HG03103 (cell line): ENCODE measurements at regions not wholly inside any gene's neighbourhood (a gene's known extent, or its start where the extent isn't known, plus 50 kb on each side); places are given as distances from the start of the nearest gene placed in this dataset.
"Not testable (repeated sequence)": the region's sequence is repeated elsewhere in the genome, so short reads cannot be mapped to it uniquely, and the experiment has no call there.

ENCODE experiments used
- ATAC-seq: cut with Tn5 transposase; IDR thresholded peaks from one replicate; pipeline ENCODE4 v1.9.1; 2021; ENCODE audit warnings: low read depth; ENCODE audit not compliant: unreplicated experiment

DNA sequence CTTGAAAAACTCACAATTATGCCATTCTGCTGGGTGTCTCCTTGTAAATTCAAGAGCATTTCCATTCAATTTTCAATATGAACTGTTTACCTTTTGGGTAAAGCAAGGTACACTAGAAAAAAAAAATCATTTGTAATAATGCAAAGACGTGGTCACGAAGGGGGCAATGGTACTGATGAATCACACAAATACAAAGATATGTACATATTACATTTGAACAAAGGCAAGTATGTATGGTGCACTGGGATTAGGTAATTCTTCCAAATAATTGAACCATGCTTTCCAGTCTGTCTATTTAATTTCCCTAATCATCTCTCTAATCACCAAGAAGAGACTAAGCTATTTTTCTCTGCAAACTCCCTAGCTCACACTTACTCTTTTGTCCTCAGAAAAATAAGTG lies 63.4 kb upstream of the RNF38 start:
- no peak for ATAC-seq

DNA sequence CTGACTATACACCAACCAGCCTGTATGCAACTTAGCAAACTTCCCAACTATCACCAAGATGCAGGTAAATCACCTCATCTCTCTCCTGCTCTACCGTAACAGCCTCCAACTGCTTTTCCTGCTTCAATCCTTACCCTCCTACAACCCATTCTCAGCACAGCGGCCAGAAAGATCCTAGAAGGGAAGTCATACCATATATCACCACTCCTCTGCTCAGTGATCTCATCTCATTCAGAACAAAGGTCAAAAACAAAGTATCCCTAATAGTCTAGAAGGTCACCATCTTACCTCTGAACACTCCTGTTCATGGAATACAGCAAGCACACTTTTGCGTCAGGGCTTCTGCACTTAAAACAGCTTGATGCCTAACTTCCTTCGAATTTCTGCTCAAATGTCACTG lies 62.2 kb upstream of the RNF38 start:
- no peak for ATAC-seq

DNA sequence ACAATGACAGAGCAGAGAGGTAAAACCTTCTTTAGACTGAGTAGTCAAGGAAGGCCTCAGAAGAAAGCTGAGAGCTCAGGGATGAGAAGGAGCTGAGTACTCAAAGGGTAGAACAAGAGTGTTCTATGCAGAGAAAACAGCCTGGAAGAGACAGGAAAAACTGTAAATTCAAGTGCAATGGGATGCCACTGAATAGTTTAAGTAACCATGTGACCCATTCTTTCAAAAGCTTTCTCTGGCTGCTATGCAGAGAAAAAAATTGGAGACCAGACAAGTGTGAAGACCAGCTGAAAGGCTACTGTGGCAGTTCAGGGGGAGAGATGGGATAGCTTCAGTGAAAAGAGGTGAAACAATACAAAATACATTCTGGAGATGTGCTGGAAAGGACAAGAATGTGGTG lies 61.3 kb upstream of the RNF38 start:
- ATAC-seq: no peak

DNA sequence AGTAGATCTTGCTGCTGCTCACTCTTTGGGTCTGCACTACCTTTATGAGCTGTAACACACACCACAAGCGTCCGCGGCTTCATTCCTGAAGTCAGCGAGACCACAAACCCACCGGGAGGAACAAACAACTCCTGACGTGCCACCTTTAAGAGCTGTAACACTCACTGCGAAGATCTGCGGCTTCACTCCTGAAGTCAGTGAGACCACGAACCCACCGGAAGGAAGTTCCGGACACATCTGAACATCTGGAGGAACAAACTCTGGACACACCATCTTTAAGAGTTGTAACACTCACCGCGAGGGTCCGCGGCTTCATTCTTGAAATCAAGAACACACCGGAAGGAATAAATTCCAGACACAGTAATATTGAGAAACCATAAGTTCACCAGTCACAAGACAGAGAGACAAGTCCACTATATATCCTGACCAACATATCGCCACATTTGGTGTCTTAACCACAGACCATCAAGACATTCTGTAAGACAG lies 58.4 kb upstream of the RNF38 start:
- not testable (repeated sequence) for ATAC-seq

DNA sequence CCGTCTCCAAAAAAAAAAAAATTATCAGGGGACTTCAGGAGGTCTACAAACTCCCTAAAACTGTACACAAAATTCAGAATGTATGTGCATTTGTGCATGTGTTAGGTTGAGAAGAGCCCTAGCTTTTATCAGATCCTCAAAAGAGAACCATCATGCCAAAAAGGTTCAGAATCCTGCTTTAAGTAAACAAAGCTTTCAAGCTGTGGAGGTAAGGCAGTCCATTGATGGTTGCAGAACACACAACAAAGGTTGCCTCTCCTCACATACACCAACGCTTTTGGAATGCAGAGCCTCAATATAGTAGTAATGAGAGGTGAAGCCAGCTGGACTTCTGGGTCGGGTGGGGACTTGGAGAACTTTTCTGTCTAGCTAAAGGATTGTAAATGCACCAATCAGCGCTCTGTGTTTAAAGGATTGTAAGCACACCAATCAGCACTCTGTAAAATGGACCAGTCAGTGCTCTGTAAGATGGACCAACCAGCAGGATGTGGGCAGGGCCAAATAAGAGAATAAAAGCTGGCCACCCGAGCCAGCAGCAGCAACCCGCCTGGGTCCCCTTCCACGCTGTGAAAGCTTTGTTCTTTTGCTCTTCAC lies 57.9 kb upstream of the RNF38 start:
- no peak for ATAC-seq

DNA sequence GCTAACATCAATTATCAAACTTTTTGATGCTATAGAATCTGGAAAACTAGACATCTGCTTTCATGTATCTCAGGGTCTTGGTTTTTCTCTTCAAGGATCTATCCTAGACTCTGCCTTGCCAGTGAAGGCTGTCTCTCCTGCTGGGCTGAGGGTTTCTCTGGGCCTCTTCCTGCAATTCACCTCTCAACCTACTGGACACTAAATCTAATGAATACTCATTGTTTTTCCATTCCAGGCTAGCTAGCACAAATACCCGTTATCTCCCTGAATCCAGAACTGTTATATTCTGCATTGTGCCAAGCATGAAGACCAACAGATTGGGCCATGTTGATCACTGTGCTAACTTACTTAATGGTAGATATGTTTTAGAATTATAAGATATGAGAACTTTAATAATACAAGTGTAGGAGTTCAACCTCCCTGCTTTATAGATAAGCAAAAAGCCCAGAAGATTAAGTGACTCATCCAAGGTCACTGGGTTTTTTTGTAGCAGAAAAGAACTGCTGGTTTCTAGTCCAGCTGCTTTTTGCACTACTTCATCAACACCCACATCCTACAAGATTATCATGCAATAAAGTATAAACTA lies 56.5 kb upstream of the RNF38 start:
- ATAC-seq: no peak

DNA sequence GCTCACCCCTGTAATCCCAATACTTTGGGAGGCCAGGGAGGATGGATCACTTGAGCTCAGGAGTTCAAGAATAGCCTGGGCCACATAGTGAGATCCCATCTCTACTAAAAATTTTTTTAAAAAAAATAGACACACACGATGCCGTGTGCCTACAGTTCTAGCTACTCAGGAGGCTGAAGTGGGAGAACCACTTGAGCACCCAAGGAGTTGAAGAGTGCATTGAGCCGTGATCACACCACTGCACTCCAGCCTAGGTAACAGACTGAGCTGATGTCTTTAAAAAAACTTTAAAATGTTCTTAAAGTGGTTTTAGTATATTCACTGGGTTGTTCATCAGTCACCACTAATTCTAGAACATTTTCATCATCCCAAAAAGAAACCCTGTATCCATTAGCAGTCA lies 51.9 kb upstream of the RNF38 start:
- ATAC-seq: no peak

DNA sequence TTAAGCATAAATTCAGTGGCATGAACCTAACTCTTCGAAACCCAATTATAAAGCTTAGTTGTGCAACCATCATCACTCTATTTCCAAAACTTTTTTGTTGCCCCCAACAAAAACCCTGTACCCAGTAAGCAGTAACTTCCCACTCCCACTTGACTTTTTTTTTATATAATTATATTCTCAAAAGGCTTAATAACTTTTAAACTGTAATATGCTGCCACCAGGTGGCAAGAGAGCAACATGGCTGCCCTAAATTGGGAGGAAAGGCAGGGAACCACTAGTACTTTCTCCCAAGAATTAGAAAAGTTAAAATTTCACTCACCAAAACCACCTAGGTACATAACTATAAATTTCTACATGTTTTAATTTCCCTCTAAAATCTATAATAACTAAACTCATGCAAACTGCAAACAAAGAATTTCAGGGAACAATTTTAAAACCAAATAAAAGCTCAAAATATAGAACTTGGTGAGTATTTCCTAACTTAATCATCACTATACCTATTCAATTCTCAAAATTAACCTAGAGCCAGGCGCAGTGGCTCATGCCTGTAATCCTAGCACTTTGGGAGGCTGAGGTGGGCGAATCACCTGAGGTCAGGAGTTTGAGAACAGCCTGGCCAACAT lies 50.2 kb upstream of the RNF38 start:
- ATAC-seq: no peak
